ENCODE measurements at regions not wholly inside any gene's neighbourhood (a gene's known extent, or its start where the extent isn't known, plus 50 kb on each side); places are given as distances from the start of the nearest gene placed in this dataset.

GRCh38 chr10:24152270-24152669 is 56.7 kb upstream of the KIAA1217 start:
- ChIA-PET RAD21 (ENCODE audit: unreplicated experiment) (no interaction called here), POLR2A (no interaction called here), CTCF (no interaction called here), SMC1A (ENCODE audit: uncharacterized antibody, unreplicated experiment) (no interaction called here)
- in situ Hi-C loops (cut with MboI) (no loop called here), intact Hi-C loops (cut with micrococcal nuclease; ENCODE audit: unreplicated experiment) (no loop called here)
- Histone ChIP-seq H3K79me2 (ENCODE audit: control insufficient read depth, insufficient read depth, low read length) (no peaks in the 10 kb centered on the region), H3K9ac (ENCODE audit: control insufficient read depth, insufficient read depth, low read length) (no peak overlapping the region), H3K9me3 (replicated peaks; ENCODE audit: control insufficient read depth, insufficient read depth, low read length) (no peaks in the 10 kb centered on the region), H3K27ac (ENCODE audit: control insufficient read depth, insufficient read depth) (no peak overlapping the region), H3K27me3 (replicated peaks in 1 of 2; ENCODE audit: control insufficient read depth in 2 of 2, insufficient read depth in 2 of 2, low read length in 1 of 2) (no peaks in the 10 kb centered on the region), H3K4me3 (no peak overlapping the region), H3K4me1 (ENCODE audit: control insufficient read depth, insufficient read depth, low read length) (no peaks in the 10 kb centered on the region), H3K36me3 (ENCODE audit: control insufficient read depth in 2 of 2, insufficient read depth in 2 of 2, low read length in 1 of 2) (no peaks in the 10 kb centered on the region), H4K20me1 (ENCODE audit: control insufficient read depth, insufficient read depth) (no peaks in the 10 kb centered on the region), H2AFZ (ENCODE audit: control insufficient read depth, low read depth, low read length) (no peak overlapping the region), H3K4me2 (ENCODE audit: control insufficient read depth, insufficient read depth) (no peak overlapping the region)
- no peak for DNase-seq (ENCODE audit: low read depth, low spot score)
- TF ChIP-seq RBBP5 (conservative IDR thresholded peaks at IDR 0.05) (no peak), HDGF (IDR thresholded peaks at IDR 0.05) (no peak), GABPA (IDR thresholded peaks at IDR 0.05; ENCODE audit: low read depth) (no peak), SMC3 (IDR thresholded peaks at IDR 0.05; ENCODE audit: borderline replicate concordance, low read length) (no peak), USF2 (IDR thresholded peaks at IDR 0.05; ENCODE audit: borderline replicate concordance, low read depth, low read length) (no peak), JUNB (IDR thresholded peaks at IDR 0.05) (no peak), REST (IDR thresholded peaks at IDR 0.05; ENCODE audit: low read depth, low read length) (no peak), TARDBP (IDR thresholded peaks at IDR 0.05; ENCODE audit: borderline replicate concordance) (no peak), EP300 (IDR thresholded peaks at IDR 0.05; ENCODE audit: borderline replicate concordance in 1 of 2, control insufficient read depth in 1 of 2, low read depth in 2 of 2, low read length in 2 of 2) (no peak), MEF2A (IDR thresholded peaks at IDR 0.05; ENCODE audit: insufficient read depth, low read depth, low read length) (no peak), DPF2 (IDR thresholded peaks at IDR 0.05) (no peak), ZNF384 (IDR thresholded peaks at IDR 0.05; ENCODE audit: borderline replicate concordance, low read depth, low read length) (no peak), CBFB (IDR thresholded peaks at IDR 0.05; ENCODE audit: low read depth) (no peak), TCF3 (IDR thresholded peaks at IDR 0.05; ENCODE audit: borderline replicate concordance, insufficient read depth, low read depth, low read length) (no peak), CREB1 (IDR thresholded peaks at IDR 0.05; ENCODE audit: low read depth) (no peak), FOXK2 (IDR thresholded peaks at IDR 0.05) (no peak)
- FAIRE-seq: no peak
- BruUV-seq (replicated peaks): no TSS peak
- 6% methylated on average over 2 of the region's 2 CpGs for WGBS (ENCODE audit: insufficient coverage, insufficient replicate concordance, low lambda C conversion rate, missing lambda C conversion rate)
- no peak for ATAC-seq

Measured in GM12878 (cell line).